ENCODE measurements at regions not wholly inside any gene's neighbourhood (a gene's known extent, or its start where the extent isn't known, plus 50 kb on each side); places are given as distances from the start of the nearest gene placed in this dataset.

- Histone ChIP-seq H3K27ac (ENCODE audit: low read depth in 2 of 2, low read length in 1 of 2) (no peak overlapping the region), H3K36me3 (ENCODE audit: control insufficient read depth in 2 of 2, insufficient read depth in 2 of 2, low read length in 1 of 2) (no peaks in the 10 kb centered on the region)
- WGBS, 2 donors = 88% methylated on average over 3 of the region's 3 CpGs
Measured at GRCh38 chr5:166195981-166196380, 2095.5 kb upstream of the WWC1 start.

DNA sequence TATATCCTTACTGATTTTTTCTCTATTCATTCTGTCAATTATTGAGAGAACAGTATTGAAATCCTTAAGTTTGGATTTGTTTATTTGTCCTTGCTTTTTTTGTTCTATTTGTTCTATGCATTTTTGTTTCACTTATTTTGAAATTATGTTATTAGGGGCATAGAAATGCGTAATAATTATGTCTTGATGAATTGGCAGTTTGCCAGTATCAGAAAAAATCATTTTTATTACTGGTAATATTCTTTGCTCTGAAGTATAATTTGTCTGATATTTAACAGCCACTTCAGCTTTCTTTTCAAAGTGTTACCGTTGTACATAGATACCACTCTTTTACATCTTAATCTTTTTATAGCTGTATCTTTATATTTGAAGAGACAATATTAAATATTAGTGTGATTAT lies 2090.9 kb upstream of the WWC1 start:
- Histone ChIP-seq H3K9me3 (ENCODE audit: control insufficient read depth in 2 of 2, insufficient read depth in 1 of 2, low read depth in 1 of 2, low read length in 1 of 2) (peaks cover 4% of the 10 kb centered on the region in 2 donors), H3K4me3 (ENCODE audit: low read depth in 1 of 2, low read length in 2 of 2) (no peak overlapping the region), H3K27ac (ENCODE audit: low read depth in 2 of 2, low read length in 1 of 2) (no peak overlapping the region), H3K36me3 (ENCODE audit: control insufficient read depth in 2 of 2, insufficient read depth in 2 of 2, low read length in 1 of 2) (no peaks in the 10 kb centered on the region), H3K4me1 (ENCODE audit: control insufficient read depth in 2 of 2, insufficient read depth in 2 of 2, low read length in 1 of 2) (no peaks in the 10 kb centered on the region), H3K27me3 (ENCODE audit: control insufficient read depth in 1 of 2, insufficient read depth in 2 of 2, low read length in 2 of 2) (no peaks in the 10 kb centered on the region)
- 75 to 77% methylated on average over 2 of the region's 2 CpGs for WGBS, 2 donors

More at GRCh38 chr5:166195981-166196380, 2095.5 kb upstream of the WWC1 start:
- H3K9me3 ChIP-seq (ENCODE audit: control insufficient read depth in 2 of 2, insufficient read depth in 1 of 2, low read depth in 1 of 2, low read length in 1 of 2) = no peaks in the 10 kb centered on the region
- no peak overlapping the region for H3K4me3 ChIP-seq (ENCODE audit: low read depth in 1 of 2, low read length in 2 of 2)
- no peaks in the 10 kb centered on the region for H3K4me1 ChIP-seq (ENCODE audit: control insufficient read depth in 2 of 2, insufficient read depth in 2 of 2, low read length in 1 of 2)
- H3K27me3 ChIP-seq (ENCODE audit: control insufficient read depth in 1 of 2, insufficient read depth in 2 of 2, low read length in 2 of 2) = no peaks in the 10 kb centered on the region

- no peaks in the 10 kb centered on the region for H3K27me3 ChIP-seq (ENCODE audit: control insufficient read depth in 1 of 2, insufficient read depth in 2 of 2, low read length in 2 of 2)
- H3K4me1 ChIP-seq (ENCODE audit: control insufficient read depth in 2 of 2, insufficient read depth in 2 of 2, low read length in 1 of 2) = no peaks in the 10 kb centered on the region
- no peaks in the 10 kb centered on the region for H3K9me3 ChIP-seq (ENCODE audit: control insufficient read depth in 2 of 2, insufficient read depth in 1 of 2, low read depth in 1 of 2, low read length in 1 of 2)
- no peak overlapping the region for H3K4me3 ChIP-seq (ENCODE audit: low read depth in 1 of 2, low read length in 2 of 2)
- H3K27ac ChIP-seq (ENCODE audit: low read depth in 2 of 2, low read length in 1 of 2) = no peak overlapping the region
- no peaks in the 10 kb centered on the region for H3K36me3 ChIP-seq (ENCODE audit: control insufficient read depth in 2 of 2, insufficient read depth in 2 of 2, low read length in 1 of 2)
- WGBS, 2 donors = 81 to 84% methylated on average over 3 of the region's 3 CpGs
Measured at GRCh38 chr5:166211640-166212039, 2079.8 kb upstream of the WWC1 start.

- H3K36me3 ChIP-seq (ENCODE audit: control insufficient read depth in 2 of 2, insufficient read depth in 2 of 2, low read length in 1 of 2) = no peaks in the 10 kb centered on the region
- H3K4me3 ChIP-seq (ENCODE audit: low read depth in 1 of 2, low read length in 2 of 2) = no peak overlapping the region
- H3K27me3 ChIP-seq (ENCODE audit: control insufficient read depth in 1 of 2, insufficient read depth in 2 of 2, low read length in 2 of 2) = no peaks in the 10 kb centered on the region
- WGBS, 2 donors = 70 to 73% methylated on average over 1 of the region's 1 CpG
- no peak overlapping the region for H3K27ac ChIP-seq (ENCODE audit: low read depth in 2 of 2, low read length in 1 of 2)
- H3K9me3 ChIP-seq (ENCODE audit: control insufficient read depth in 2 of 2, insufficient read depth in 1 of 2, low read depth in 1 of 2, low read length in 1 of 2) = peaks cover 0 to 2% of the 10 kb centered on the region in 2 donors
- no peaks in the 10 kb centered on the region for H3K4me1 ChIP-seq (ENCODE audit: control insufficient read depth in 2 of 2, insufficient read depth in 2 of 2, low read length in 1 of 2)
Measured at GRCh38 chr5:166236327-166236726, 2055.1 kb upstream of the WWC1 start.

- H3K4me3 ChIP-seq (ENCODE audit: low read depth in 1 of 2, low read length in 2 of 2) = no peak overlapping the region
- H3K9me3 ChIP-seq (ENCODE audit: control insufficient read depth in 2 of 2, insufficient read depth in 1 of 2, low read depth in 1 of 2, low read length in 1 of 2) = peaks cover 0 to 2% of the 10 kb centered on the region in 2 donors
- 91 to 96% methylated on average over 2 of the region's 2 CpGs for WGBS, 2 donors
- no peak overlapping the region for H3K27ac ChIP-seq (ENCODE audit: low read depth in 2 of 2, low read length in 1 of 2)
- H3K36me3 ChIP-seq (ENCODE audit: control insufficient read depth in 2 of 2, insufficient read depth in 2 of 2, low read length in 1 of 2) = no peaks in the 10 kb centered on the region
- H3K27me3 ChIP-seq (ENCODE audit: control insufficient read depth in 1 of 2, insufficient read depth in 2 of 2, low read length in 2 of 2) = no peaks in the 10 kb centered on the region
- H3K4me1 ChIP-seq (ENCODE audit: control insufficient read depth in 2 of 2, insufficient read depth in 2 of 2, low read length in 1 of 2) = no peaks in the 10 kb centered on the region
Measured at GRCh38 chr5:166240705-166241104, 2050.7 kb upstream of the WWC1 start.

DNA sequence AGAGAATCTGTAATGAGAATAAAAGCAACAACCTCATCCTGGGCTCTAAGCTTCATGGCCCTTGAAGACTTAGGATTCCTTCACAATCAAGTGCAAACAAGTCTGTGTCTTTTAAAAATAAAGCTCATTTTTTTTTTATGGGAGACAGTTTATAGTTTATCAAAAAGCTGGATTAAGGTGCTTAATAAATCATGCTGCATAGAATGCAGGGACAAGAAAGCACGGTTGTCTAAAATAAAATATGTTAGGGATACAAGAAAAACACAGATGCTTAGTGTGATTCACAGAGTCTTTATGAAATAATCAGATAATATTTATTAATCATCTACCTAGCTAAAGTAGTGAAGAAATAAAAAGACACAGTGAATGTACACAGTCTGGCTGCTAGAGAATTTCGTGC lies 2045.9 kb upstream of the WWC1 start:
- Histone ChIP-seq H3K27me3 (ENCODE audit: control insufficient read depth in 1 of 2, insufficient read depth in 2 of 2, low read length in 2 of 2) (no peaks in the 10 kb centered on the region), H3K4me3 (ENCODE audit: low read depth in 1 of 2, low read length in 2 of 2) (no peak overlapping the region), H3K27ac (ENCODE audit: low read depth in 2 of 2, low read length in 1 of 2) (no peak overlapping the region), H3K9me3 (ENCODE audit: control insufficient read depth in 2 of 2, insufficient read depth in 1 of 2, low read depth in 1 of 2, low read length in 1 of 2) (no peaks in the 10 kb centered on the region), H3K4me1 (ENCODE audit: control insufficient read depth in 2 of 2, insufficient read depth in 2 of 2, low read length in 1 of 2) (no peaks in the 10 kb centered on the region), H3K36me3 (ENCODE audit: control insufficient read depth in 2 of 2, insufficient read depth in 2 of 2, low read length in 1 of 2) (no peaks in the 10 kb centered on the region)
- 38 to 54% methylated on average over 2 of the region's 2 CpGs for WGBS, 2 donors

DNA sequence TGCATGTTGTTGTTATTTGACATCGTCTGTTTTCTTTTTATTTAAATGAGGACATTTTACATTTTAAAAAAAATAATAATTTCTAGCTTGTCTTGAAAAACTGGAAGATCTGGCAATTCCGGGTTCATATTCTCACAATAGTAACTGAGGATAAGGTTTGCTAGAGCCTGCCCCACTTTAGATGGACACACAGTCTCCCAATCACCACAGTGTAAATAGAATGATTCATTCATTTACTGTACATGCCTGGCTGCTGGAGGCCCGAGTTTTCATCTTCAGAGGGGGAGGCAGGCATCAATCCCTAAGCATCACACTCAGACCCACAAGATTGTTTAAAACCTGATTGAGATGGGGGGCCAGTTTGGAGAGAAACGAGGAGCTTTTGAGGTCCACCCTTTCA lies 2039.7 kb upstream of the WWC1 start:
- no peaks in the 10 kb centered on the region for H3K27me3 ChIP-seq (ENCODE audit: control insufficient read depth in 1 of 2, insufficient read depth in 2 of 2, low read length in 2 of 2)
- H3K36me3 ChIP-seq (ENCODE audit: control insufficient read depth in 2 of 2, insufficient read depth in 2 of 2, low read length in 1 of 2) = no peaks in the 10 kb centered on the region
- no peak overlapping the region for H3K4me3 ChIP-seq (ENCODE audit: low read depth in 1 of 2, low read length in 2 of 2)
- no peaks in the 10 kb centered on the region for H3K4me1 ChIP-seq (ENCODE audit: control insufficient read depth in 2 of 2, insufficient read depth in 2 of 2, low read length in 1 of 2)
- H3K27ac ChIP-seq (ENCODE audit: low read depth in 2 of 2, low read length in 1 of 2) = no peak overlapping the region
- H3K9me3 ChIP-seq (ENCODE audit: control insufficient read depth in 2 of 2, insufficient read depth in 1 of 2, low read depth in 1 of 2, low read length in 1 of 2) = no peaks in the 10 kb centered on the region
- 65 to 68% methylated on average over 4 of the region's 4 CpGs for WGBS, 2 donors

GRCh38 chr5:166257661-166258060 lies 2033.8 kb upstream of the WWC1 start:
- no peaks in the 10 kb centered on the region for H3K4me1 ChIP-seq (ENCODE audit: control insufficient read depth in 2 of 2, insufficient read depth in 2 of 2, low read length in 1 of 2)
- no peak overlapping the region for H3K4me3 ChIP-seq (ENCODE audit: low read depth in 1 of 2, low read length in 2 of 2)
- no peaks in the 10 kb centered on the region for H3K27me3 ChIP-seq (ENCODE audit: control insufficient read depth in 1 of 2, insufficient read depth in 2 of 2, low read length in 2 of 2)
- no peaks in the 10 kb centered on the region for H3K9me3 ChIP-seq (ENCODE audit: control insufficient read depth in 2 of 2, insufficient read depth in 1 of 2, low read depth in 1 of 2, low read length in 1 of 2)
- 79 to 85% methylated on average over 4 of the region's 4 CpGs for WGBS, 2 donors
- H3K27ac ChIP-seq (ENCODE audit: low read depth in 2 of 2, low read length in 1 of 2) = no peak overlapping the region
- no peaks in the 10 kb centered on the region for H3K36me3 ChIP-seq (ENCODE audit: control insufficient read depth in 2 of 2, insufficient read depth in 2 of 2, low read length in 1 of 2)

DNA sequence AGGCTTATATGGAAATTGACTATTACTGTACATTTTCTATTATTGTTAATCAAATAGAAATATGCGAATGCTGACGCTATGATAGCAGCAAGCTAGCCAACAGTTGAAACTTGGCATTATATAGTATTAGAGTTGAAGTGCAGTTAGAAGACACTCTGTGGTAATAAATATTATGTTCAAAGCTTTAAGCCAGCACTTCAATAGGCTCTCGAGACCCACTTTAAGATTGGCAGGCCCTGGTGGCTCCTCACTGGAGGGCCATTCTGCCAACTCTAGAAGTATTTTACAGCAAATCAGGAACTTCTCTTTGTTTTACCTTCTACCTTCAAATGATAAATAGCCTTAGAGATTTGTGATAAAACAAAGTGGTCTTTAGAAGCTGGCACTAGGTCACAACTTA lies 2029.0 kb upstream of the WWC1 start:
- H3K27me3 ChIP-seq (ENCODE audit: control insufficient read depth in 1 of 2, insufficient read depth in 2 of 2, low read length in 2 of 2) = no peaks in the 10 kb centered on the region
- WGBS, 2 donors = 87% methylated on average over 3 of the region's 3 CpGs

DNA sequence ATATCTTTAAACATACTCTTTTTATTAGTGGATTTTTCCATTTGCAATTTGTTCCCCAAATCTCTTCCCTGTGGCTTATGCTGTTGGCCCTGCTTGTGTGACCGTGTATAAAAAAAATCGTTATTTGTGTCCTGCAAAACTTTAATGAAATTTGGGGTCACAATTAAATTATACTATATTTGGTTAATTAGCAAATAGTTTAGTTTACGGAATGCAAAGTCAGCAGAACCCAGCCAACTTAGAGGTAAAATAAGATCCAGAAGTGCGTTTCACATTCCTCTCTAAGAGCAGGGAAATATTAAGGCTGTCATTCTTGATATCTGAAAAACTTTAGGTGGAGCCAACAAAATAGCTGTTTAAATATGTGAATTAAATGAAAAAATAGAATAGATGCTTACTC lies 2023.5 kb upstream of the WWC1 start:
- H3K9me3 ChIP-seq (ENCODE audit: control insufficient read depth in 2 of 2, insufficient read depth in 1 of 2, low read depth in 1 of 2, low read length in 1 of 2) = no peaks in the 10 kb centered on the region
- H3K4me3 ChIP-seq (ENCODE audit: low read depth in 1 of 2, low read length in 2 of 2) = no peak overlapping the region
- no peaks in the 10 kb centered on the region for H3K4me1 ChIP-seq (ENCODE audit: control insufficient read depth in 2 of 2, insufficient read depth in 2 of 2, low read length in 1 of 2)
- WGBS, 2 donors = 87 to 91% methylated on average over 4 of the region's 4 CpGs
- H3K36me3 ChIP-seq (ENCODE audit: control insufficient read depth in 2 of 2, insufficient read depth in 2 of 2, low read length in 1 of 2) = no peaks in the 10 kb centered on the region
- no peaks in the 10 kb centered on the region for H3K27me3 ChIP-seq (ENCODE audit: control insufficient read depth in 1 of 2, insufficient read depth in 2 of 2, low read length in 2 of 2)
- H3K27ac ChIP-seq (ENCODE audit: low read depth in 2 of 2, low read length in 1 of 2) = no peak overlapping the region

More for the DNA sequence above, 2029.0 kb upstream of the WWC1 start:
- H3K9me3 ChIP-seq (ENCODE audit: control insufficient read depth in 2 of 2, insufficient read depth in 1 of 2, low read depth in 1 of 2, low read length in 1 of 2) = no peaks in the 10 kb centered on the region
- H3K27ac ChIP-seq (ENCODE audit: low read depth in 2 of 2, low read length in 1 of 2) = no peak overlapping the region
- no peak overlapping the region for H3K4me3 ChIP-seq (ENCODE audit: low read depth in 1 of 2, low read length in 2 of 2)
- H3K4me1 ChIP-seq (ENCODE audit: control insufficient read depth in 2 of 2, insufficient read depth in 2 of 2, low read length in 1 of 2) = no peaks in the 10 kb centered on the region
- H3K36me3 ChIP-seq (ENCODE audit: control insufficient read depth in 2 of 2, insufficient read depth in 2 of 2, low read length in 1 of 2) = no peaks in the 10 kb centered on the region
